ENCODE measurements at regions not wholly inside any gene's neighbourhood (a gene's known extent, or its start where the extent isn't known, plus 50 kb on each side); places are given as distances from the start of the nearest gene placed in this dataset.

- TF ChIP-seq CTCF (IDR thresholded peaks at IDR 0.05; ENCODE audit: extremely low read depth in 1 of 2, insufficient read depth in 1 of 2, low read depth in 1 of 2, low read length in 2 of 2) (no peak), MYC (IDR thresholded peaks at IDR 0.05; ENCODE audit: low read depth, low read length) (no peak), MAX (IDR thresholded peaks at IDR 0.05; ENCODE audit: insufficient read depth, insufficient read length) (no peak)
Observed at GRCh38 chr9:108245331-108245730, 610.5 kb downstream of the ACTL7B start.

Data from endothelial cell of umbilical vein (primary cell).